CD4-positive, alpha-beta T cell (primary cell): ENCODE measurements at regions not wholly inside any gene's neighbourhood (a gene's known extent, or its start where the extent isn't known, plus 50 kb on each side); places are given as distances from the start of the nearest gene placed in this dataset.

Experiments used
- ATAC-seq: fragments of 200-7000 bp; cut with Tn5 transposase; one replicate; pipeline ENCODE4 v1.10.0; 2022; ENCODE audit warnings: mild to moderate bottlenecking; ENCODE audit not compliant: poor library complexity
- CTCF ChIA-PET: fragments of 350-600 bp; sonication (Branson Sonifier 250); formaldehyde crosslinking; loops from one replicate; lab custom pipeline; 2021; ENCODE audit warnings: antibody characterized with exemption, inconsistent platforms; lab: Charles Lee
- POLR2A ChIA-PET: fragments of 350-600 bp; sonication (Branson Sonifier 250); formaldehyde crosslinking; loops from one replicate; lab custom pipeline; 2021; ENCODE audit warnings: antibody characterized with exemption, inconsistent platforms; lab: Charles Lee
- DNase-seq, 14 experiments: peaks; one replicate each; pipeline ENCODE4 v3.0.0-alpha.2; 2013 to 2020; ENCODE audit warnings: mixed read lengths in 2 of 14
- H3K27ac ChIP-seq, 2 donors: one replicate each; pipeline versions ENCODE4 v1.5.1 to v1.7.0; 2013; ENCODE audit warnings: low read length in 2 of 2, low read depth in 1 of 2, mild to moderate bottlenecking in 1 of 2
- H3K27me3 ChIP-seq, 2 experiments: 1 replicate in 1 of 2; 2 replicates in 1 of 2; pipeline versions ENCODE4 v1.6.1 to v1.7.0; 2013; ENCODE audit warnings: low read length in 2 of 2, control low read depth in 1 of 2, mild to moderate bottlenecking in 1 of 2, moderate library complexity in 1 of 2; ENCODE audit not compliant: insufficient read depth in 2 of 2, control insufficient read depth in 1 of 2
- H3K36me3 ChIP-seq: one replicate; pipeline ENCODE4 v1.6.1; 2013; ENCODE audit warnings: low read length, control low read depth; ENCODE audit not compliant: insufficient read depth
- H3K4me1 ChIP-seq: one replicate; pipeline ENCODE4 v1.6.1; 2013; ENCODE audit warnings: low read length, control low read depth; ENCODE audit not compliant: insufficient read depth
- H3K4me3 ChIP-seq: one replicate; pipeline ENCODE4 v1.5.1; 2013; ENCODE audit warnings: mild to moderate bottlenecking, low read length, moderate library complexity
- H3K9me3 ChIP-seq, 2 experiments: 1 replicate in 1 of 2; 2 replicates in 1 of 2; pipeline versions ENCODE4 v1.6.1 to v1.7.0; 2013; ENCODE audit warnings: low read length in 2 of 2, mild to moderate bottlenecking in 2 of 2, control low read depth in 1 of 2, moderate library complexity in 1 of 2; ENCODE audit not compliant: control insufficient read depth in 1 of 2, insufficient read depth in 1 of 2
- H3K27ac Mint-ChIP-seq: one replicate; pipeline ENCODE4 v1.8.0; 2020; ENCODE audit warnings: mixed read lengths
- H3K27me3 Mint-ChIP-seq: one replicate; pipeline ENCODE4 v1.8.0; 2021; ENCODE audit warnings: mixed read lengths
- H3K36me3 Mint-ChIP-seq: one replicate; pipeline ENCODE4 v1.8.0; 2021; ENCODE audit warnings: low read depth, mixed read lengths
- H3K4me1 Mint-ChIP-seq: one replicate; pipeline ENCODE4 v1.8.0; 2021; ENCODE audit warnings: low read depth, mixed read lengths
- H3K4me3 Mint-ChIP-seq: one replicate; pipeline ENCODE4 v1.8.0; 2020; ENCODE audit warnings: mild to moderate bottlenecking, mixed read lengths
- H3K9me3 Mint-ChIP-seq: one replicate; pipeline ENCODE4 v1.8.0; 2020; ENCODE audit warnings: mixed read lengths
- CTCF ChIP-seq: fragments of 200-600 bp; IDR thresholded peaks from one replicate; pipeline ENCODE4 v1.8.0; 2022; ENCODE audit warnings: antibody characterized with exemption, mild to moderate bottlenecking
- intact Hi-C, 2 experiments: fragments of 100-400 bp; cut with DNase I in 1 of 2; cut with micrococcal nuclease in 1 of 2; formaldehyde crosslinking; loops; one replicate each; pipeline versions ENCODE4 v1.15.1 to v1.9.0; 2023 to 2025; cut with DNase I, micrococcal nuclease

DNA sequence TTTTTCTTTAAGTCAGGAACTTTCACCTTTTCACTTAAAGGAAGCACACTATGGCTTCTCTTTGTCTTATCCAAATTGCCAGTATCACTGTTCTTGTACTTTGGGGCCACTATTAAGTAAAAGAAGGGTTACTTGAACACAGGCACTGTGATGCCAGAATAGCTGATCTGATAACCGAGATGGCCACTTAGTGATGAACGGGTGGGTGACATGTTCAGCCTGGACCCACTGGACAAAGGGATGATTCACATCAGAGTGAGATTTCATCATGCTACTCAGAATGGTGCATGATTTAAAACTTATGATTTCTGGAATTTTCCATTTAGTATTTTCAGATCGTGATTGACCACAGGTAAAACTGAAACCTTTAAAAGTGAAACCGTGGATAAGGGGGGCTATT lies 252.6 kb downstream of the KLF13 start:
- POLR2A ChIA-PET = no interaction called here
- intact Hi-C loops = no loop called here
- no peak for TF ChIP-seq CTCF

GRCh38 chr15:31579976-31580375 lies 253.3 kb downstream of the KLF13 start:
- DNase-seq (no peak), ATAC-seq (no peak)
- peaks cover 5% of the 10 kb centered on the region for H3K27me3 Mint-ChIP-seq
- peaks cover 5 to 9% of the 10 kb centered on the region in 2 experiments for H3K9me3 ChIP-seq
- H3K27me3 ChIP-seq = no peaks in the 10 kb centered on the region
- no peaks in the 10 kb centered on the region for H3K4me1 ChIP-seq
- H3K36me3 ChIP-seq = no peaks in the 10 kb centered on the region
- H3K4me1 Mint-ChIP-seq = no peaks in the 10 kb centered on the region
- H3K36me3 Mint-ChIP-seq = peaks cover 4% of the 10 kb centered on the region
- H3K4me3 Mint-ChIP-seq = no peak overlapping the region
- no peak overlapping the region for H3K4me3 ChIP-seq
- intact Hi-C loops = no loop called here
- no peak overlapping the region for H3K27ac ChIP-seq
- POLR2A ChIA-PET = no interaction called here
- CTCF ChIA-PET = no interaction called here
- H3K27ac Mint-ChIP-seq = no peak overlapping the region
- H3K9me3 Mint-ChIP-seq = peaks cover 27% of the 10 kb centered on the region
- TF ChIP-seq CTCF = no peak

More for the DNA sequence above, 252.6 kb downstream of the KLF13 start:
- H3K27me3 ChIP-seq = no peaks in the 10 kb centered on the region
- Mint-ChIP-seq H3K4me1 (no peaks in the 10 kb centered on the region), H3K9me3 (peaks cover 27% of the 10 kb centered on the region), H3K27ac (no peak overlapping the region), H3K36me3 (peaks cover 4% of the 10 kb centered on the region), H3K4me3 (no peak overlapping the region), H3K27me3 (peaks cover 11% of the 10 kb centered on the region)
- H3K4me1 ChIP-seq = no peaks in the 10 kb centered on the region
- no peak overlapping the region for H3K4me3 ChIP-seq
- ATAC-seq (no peak), DNase-seq (no peak)
- no peaks in the 10 kb centered on the region for H3K36me3 ChIP-seq
- CTCF ChIA-PET = no interaction called here
- H3K27ac ChIP-seq = no peak overlapping the region
- peaks cover 5 to 9% of the 10 kb centered on the region in 2 experiments for H3K9me3 ChIP-seq

DNA sequence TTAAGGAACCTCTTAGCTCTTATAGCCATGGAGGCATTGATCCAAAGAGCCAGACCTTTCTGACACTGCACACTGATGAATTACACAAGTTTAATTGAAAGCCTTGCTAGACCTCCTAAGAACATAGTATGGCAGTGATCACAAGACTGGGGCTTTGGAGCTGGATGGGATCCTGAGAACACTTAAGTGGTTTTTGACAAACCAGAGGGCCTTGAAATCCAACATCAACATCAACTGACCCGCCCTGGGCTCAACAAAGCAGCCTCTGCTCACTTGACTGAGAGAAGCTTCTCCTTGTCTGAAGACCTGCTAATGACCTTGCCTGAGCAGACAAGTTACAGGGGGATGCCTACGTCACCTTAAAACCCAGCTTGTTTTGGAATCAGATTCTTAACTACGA lies 257.6 kb downstream of the KLF13 start:
- intact Hi-C loops = no loop called here
- H3K4me3 Mint-ChIP-seq = no peak overlapping the region
- H3K27me3 ChIP-seq = peaks cover 0 to 7% of the 10 kb centered on the region in 2 experiments

More for the DNA sequence above, 257.6 kb downstream of the KLF13 start:
- ChIA-PET CTCF (no interaction called here), POLR2A (no interaction called here)
- Mint-ChIP-seq H3K36me3 (peaks cover 4% of the 10 kb centered on the region), H3K9me3 (peaks cover 27% of the 10 kb centered on the region), H3K27ac (no peak overlapping the region), H3K4me1 (no peaks in the 10 kb centered on the region), H3K27me3 (peaks cover 17% of the 10 kb centered on the region)
- DNase-seq (no peak), ATAC-seq (no peak)
- H3K9me3 ChIP-seq = peaks cover 5 to 13% of the 10 kb centered on the region in 2 experiments
- no peak for TF ChIP-seq CTCF
- no peak overlapping the region for H3K27ac ChIP-seq
- H3K4me1 ChIP-seq = no peaks in the 10 kb centered on the region
- H3K4me3 ChIP-seq = no peak overlapping the region
- no peaks in the 10 kb centered on the region for H3K36me3 ChIP-seq
